Adrenal gland (tissue), 5 donors: ENCODE measurements at regions not wholly inside any gene's neighbourhood (a gene's known extent, or its start where the extent isn't known, plus 50 kb on each side); places are given as distances from the start of the nearest gene placed in this dataset.

Experiments used
- POLR2A ChIP-seq, 2 donors: fragments of 450-650 bp; IDR thresholded peaks; one replicate each; pipeline ENCODE4 v1.6.1; 2017; ENCODE audit warnings: antibody characterized with exemption in 2 of 2, mild to moderate bottlenecking in 2 of 2, moderate library complexity in 1 of 2
- TF ChIP-seq, protein P1 (sequence below), 6 experiments: fragments of 450-650 bp in 4 of 6; fragments of 200-600 bp in 2 of 6; sonication (generic) in 1 of 6; IDR thresholded peaks; 1 replicate in 5 of 6; 2 replicates in 1 of 6; pipeline versions ENCODE4 v1.5.1 to v1.8.0; 2016 to 2021; ENCODE audit warnings: antibody characterized with exemption in 6 of 6, mild to moderate bottlenecking in 2 of 6, moderate library complexity in 1 of 6
- donor health status: DM: no; HTN: no; CAD: no.

- TF ChIP-seq, protein P1, sequence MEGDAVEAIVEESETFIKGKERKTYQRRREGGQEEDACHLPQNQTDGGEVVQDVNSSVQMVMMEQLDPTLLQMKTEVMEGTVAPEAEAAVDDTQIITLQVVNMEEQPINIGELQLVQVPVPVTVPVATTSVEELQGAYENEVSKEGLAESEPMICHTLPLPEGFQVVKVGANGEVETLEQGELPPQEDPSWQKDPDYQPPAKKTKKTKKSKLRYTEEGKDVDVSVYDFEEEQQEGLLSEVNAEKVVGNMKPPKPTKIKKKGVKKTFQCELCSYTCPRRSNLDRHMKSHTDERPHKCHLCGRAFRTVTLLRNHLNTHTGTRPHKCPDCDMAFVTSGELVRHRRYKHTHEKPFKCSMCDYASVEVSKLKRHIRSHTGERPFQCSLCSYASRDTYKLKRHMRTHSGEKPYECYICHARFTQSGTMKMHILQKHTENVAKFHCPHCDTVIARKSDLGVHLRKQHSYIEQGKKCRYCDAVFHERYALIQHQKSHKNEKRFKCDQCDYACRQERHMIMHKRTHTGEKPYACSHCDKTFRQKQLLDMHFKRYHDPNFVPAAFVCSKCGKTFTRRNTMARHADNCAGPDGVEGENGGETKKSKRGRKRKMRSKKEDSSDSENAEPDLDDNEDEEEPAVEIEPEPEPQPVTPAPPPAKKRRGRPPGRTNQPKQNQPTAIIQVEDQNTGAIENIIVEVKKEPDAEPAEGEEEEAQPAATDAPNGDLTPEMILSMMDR (IDR thresholded peaks at IDR 0.05): no peak
- no peak for TF ChIP-seq POLR2A (IDR thresholded peaks at IDR 0.05)
Observed at GRCh38 chr13:111846391-111847159, 220.4 kb upstream of the SOX1 start.
